HEK293T (cell line): ENCODE measurements at regions not wholly inside any gene's neighbourhood (a gene's known extent, or its start where the extent isn't known, plus 50 kb on each side); places are given as distances from the start of the nearest gene placed in this dataset.
A peak's percentile ranks its signal among the peaks of the same experiment; 100 is the strongest.

ENCODE experiments used
- CTCF ChIA-PET: fragments of 350-600 bp; formaldehyde crosslinking; extraction: SDS; loops from one replicate; lab custom pipeline; 2021; ENCODE audit warnings: antibody characterized with exemption, inconsistent platforms; lab: Yijun Ruan, JAX
- POLR2A ChIA-PET: fragments of 350-600 bp; formaldehyde crosslinking; extraction: SDS; loops from one replicate; lab custom pipeline; 2020; ENCODE audit warnings: antibody characterized with exemption, inconsistent platforms; lab: Yijun Ruan, JAX
- DNase-seq: peaks from one replicate; pipeline ENCODE4 v3.0.0; 2012; ENCODE audit warnings: mixed read lengths; ENCODE audit errors: extremely low spot score
- ARNT ChIP-seq: fragments of 450-650 bp; IDR thresholded peaks from 2 replicates; pipeline ENCODE4 v1.6.1; 2017; ENCODE audit warnings: mild to moderate bottlenecking
- BHLHE40 ChIP-seq: fragments of 450-650 bp; IDR thresholded peaks from 2 replicates; pipeline ENCODE4 v1.6.1; 2016; ENCODE audit warnings: mild to moderate bottlenecking, moderate library complexity, borderline replicate concordance
- CTBP1 ChIP-seq: fragments of 450-650 bp; IDR thresholded peaks from 2 replicates; pipeline ENCODE4 v1.6.1; 2016; ENCODE audit warnings: borderline replicate concordance
- ELF4 ChIP-seq: fragments of 450-650 bp; IDR thresholded peaks from 2 replicates; pipeline ENCODE4 v1.6.1; 2017; ENCODE audit warnings: antibody characterized with exemption
- FOXA1 ChIP-seq: fragments of 450-650 bp; IDR thresholded peaks from 2 replicates; pipeline ENCODE4 v1.6.1; 2016; ENCODE audit warnings: mild to moderate bottlenecking
- FOXK2 ChIP-seq: fragments of 450-650 bp; IDR thresholded peaks from 2 replicates; pipeline ENCODE4 v1.6.1; 2016; ENCODE audit warnings: mild to moderate bottlenecking
- FOXM1 ChIP-seq: fragments of 450-650 bp; IDR thresholded peaks from 2 replicates; pipeline ENCODE4 v1.6.1; 2017; ENCODE audit warnings: mild to moderate bottlenecking, borderline replicate concordance
- HDGF ChIP-seq: fragments of 450-650 bp; IDR thresholded peaks from 2 replicates; pipeline ENCODE4 v1.6.1; 2017; ENCODE audit warnings: antibody characterized with exemption, borderline replicate concordance
- L3MBTL2 ChIP-seq: fragments of 450-650 bp; conservative IDR thresholded peaks from 2 replicates; pipeline ENCODE4 v1.6.1; 2016; ENCODE audit warnings: mild to moderate bottlenecking
- LEF1 ChIP-seq: fragments of 450-650 bp; IDR thresholded peaks from 2 replicates; pipeline ENCODE4 v1.6.1; 2017; ENCODE audit warnings: mild to moderate bottlenecking, borderline replicate concordance
- NFRKB ChIP-seq: fragments of 450-650 bp; IDR thresholded peaks from 2 replicates; pipeline ENCODE4 v1.6.1; 2016; ENCODE audit warnings: mild to moderate bottlenecking, moderate library complexity
- SP1 ChIP-seq: fragments of 450-650 bp; IDR thresholded peaks from 2 replicates; pipeline ENCODE4 v1.6.1; 2017
- SUZ12 ChIP-seq: fragments of 450-650 bp; IDR thresholded peaks from 2 replicates; pipeline ENCODE4 v1.6.1; 2016; ENCODE audit warnings: mild to moderate bottlenecking
- TARDBP ChIP-seq: fragments of 450-650 bp; IDR thresholded peaks from 2 replicates; pipeline ENCODE4 v1.6.1; 2016
- ZNF384 ChIP-seq: fragments of 450-650 bp; IDR thresholded peaks from 2 replicates; pipeline ENCODE4 v1.6.1; 2016
- TF ChIP-seq, protein P1 (sequence below): fragments of 450-650 bp; IDR thresholded peaks from 2 replicates; pipeline ENCODE4 v1.6.1; 2016

DNA sequence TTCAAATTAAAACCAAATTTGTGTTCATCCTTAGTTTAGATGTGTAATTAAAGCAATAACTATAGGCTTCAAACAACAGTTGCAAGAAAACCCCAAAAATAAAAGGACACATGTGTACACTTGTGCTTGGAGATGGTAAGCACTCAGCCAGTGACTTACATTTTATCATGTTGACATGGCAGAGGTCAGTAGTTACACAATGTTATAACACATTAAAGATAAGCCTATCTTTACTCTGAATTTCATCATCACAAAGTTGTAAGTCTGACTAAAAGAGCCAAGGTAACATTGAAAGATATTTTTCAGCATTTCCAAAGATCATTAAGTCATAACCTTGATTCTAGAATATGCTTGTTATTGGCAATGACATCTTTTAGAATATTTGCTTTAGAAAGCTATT is 98.5 kb upstream of the PNPLA4 start:
- ChIA-PET CTCF (no interaction called here), POLR2A (no interaction called here)
- TF ChIP-seq SUZ12 (no peak), LEF1 (no peak), L3MBTL2 (no peak), TARDBP (no peak), BHLHE40 (no peak), CTBP1 (no peak), SP1 (no peak)
- TF ChIP-seq, protein P1, sequence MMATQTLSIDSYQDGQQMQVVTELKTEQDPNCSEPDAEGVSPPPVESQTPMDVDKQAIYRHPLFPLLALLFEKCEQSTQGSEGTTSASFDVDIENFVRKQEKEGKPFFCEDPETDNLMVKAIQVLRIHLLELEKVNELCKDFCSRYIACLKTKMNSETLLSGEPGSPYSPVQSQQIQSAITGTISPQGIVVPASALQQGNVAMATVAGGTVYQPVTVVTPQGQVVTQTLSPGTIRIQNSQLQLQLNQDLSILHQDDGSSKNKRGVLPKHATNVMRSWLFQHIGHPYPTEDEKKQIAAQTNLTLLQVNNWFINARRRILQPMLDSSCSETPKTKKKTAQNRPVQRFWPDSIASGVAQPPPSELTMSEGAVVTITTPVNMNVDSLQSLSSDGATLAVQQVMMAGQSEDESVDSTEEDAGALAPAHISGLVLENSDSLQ = no peak
- no peak for DNase-seq

DNA sequence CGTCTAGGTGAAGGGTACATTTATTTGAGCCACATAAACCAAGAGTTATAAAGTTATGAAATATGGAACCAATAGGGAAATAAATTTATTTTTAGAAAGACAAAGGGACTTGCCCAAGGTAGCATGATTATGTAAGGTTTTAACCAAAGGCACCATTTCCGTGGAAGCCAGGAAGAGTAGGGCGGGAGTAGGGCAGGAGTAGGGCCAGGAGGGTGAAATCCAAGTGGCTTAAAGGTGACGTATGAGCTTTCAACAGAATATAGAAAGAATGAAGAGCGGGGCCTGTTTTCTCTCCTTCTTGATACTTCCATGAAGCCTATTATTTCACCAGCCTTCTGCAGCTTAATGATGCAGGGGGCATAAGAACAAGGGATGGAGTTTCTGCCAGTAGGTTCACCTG is 91.7 kb upstream of the PNPLA4 start:
- TF ChIP-seq ARNT (no peak), SP1 (no peak), L3MBTL2 (no peak), LEF1 (no peak), SUZ12 (no peak), ZNF384 (no peak), HDGF (no peak), TARDBP (no peak), BHLHE40 (no peak), FOXA1 (no peak), NFRKB (no peak), ELF4 (no peak), CTBP1 (no peak), FOXM1 (no peak), FOXK2 (no peak)
- TF ChIP-seq, protein P1 = no peak
- ChIA-PET POLR2A (no interaction called here), CTCF (no interaction called here)
- no peak for DNase-seq

DNA sequence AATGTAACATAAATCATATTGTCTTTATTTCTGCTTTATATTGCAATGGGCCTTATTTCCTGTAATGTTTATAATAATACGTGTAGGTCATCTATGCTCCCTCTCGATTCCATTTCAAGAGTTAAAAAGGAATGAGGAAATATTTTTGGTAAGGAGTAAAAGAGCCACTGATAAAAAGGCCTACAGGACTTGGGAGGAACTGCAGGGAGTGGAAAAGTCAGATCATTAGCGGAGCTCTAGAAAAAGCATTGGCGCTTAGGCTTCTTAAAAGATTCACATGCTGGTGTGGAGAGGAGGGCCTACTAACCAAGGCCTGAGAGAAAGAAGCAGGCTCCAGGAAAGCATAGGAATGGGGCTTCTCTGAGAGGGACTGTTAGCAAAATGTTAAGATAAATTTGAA is 82.9 kb upstream of the PNPLA4 start:
- DNase-seq = peak; percentile 6
- POLR2A ChIA-PET = no interaction called here
- CTCF ChIA-PET = no interaction called here
- no peak for TF ChIP-seq ELF4
- no peak for TF ChIP-seq FOXM1
- TF ChIP-seq FOXA1 = no peak
- TF ChIP-seq HDGF = no peak

DNA sequence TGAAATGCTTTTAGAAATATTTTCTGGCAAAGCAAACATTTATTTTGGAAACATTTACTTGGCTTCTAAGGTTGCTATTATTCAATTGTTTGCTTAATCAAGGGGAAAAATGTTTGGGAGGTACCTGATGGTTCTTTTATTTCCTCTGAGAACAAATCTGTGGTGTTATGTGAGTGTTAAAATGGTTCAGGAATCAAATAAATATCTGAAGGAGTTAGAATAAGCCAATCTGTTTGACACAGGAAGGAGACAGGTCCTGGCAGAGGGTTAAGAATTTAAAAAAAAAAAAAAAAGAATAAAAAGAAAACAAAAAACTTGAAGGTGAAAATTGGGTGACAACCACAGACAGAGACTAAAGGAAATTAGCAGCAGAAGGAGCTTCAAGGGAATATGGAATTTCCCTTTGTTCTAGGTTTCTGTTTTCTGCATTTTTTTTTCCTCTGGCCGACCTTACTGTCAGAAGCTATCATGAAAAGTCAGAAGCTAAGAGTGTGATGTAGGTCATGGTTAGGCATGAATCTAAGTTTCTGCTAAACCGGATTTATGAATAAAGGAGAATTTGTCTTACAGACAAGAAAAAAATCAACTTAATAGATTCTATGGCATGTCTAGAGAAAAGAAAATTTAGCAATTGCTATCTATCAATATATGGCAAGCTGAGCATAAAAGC is 78.6 kb upstream of the PNPLA4 start:
- ChIA-PET CTCF (no interaction called here), POLR2A (no interaction called here)
- TF ChIP-seq FOXA1 (no peak), NFRKB (no peak), ZNF384 (no peak), SUZ12 (no peak), FOXK2 (no peak), FOXM1 (no peak), LEF1 (no peak), ELF4 (no peak), TARDBP (no peak), L3MBTL2 (no peak), BHLHE40 (no peak), HDGF (no peak), CTBP1 (no peak), ARNT (no peak), SP1 (no peak)
- TF ChIP-seq, protein P1 = no peak
- no peak for DNase-seq

DNA sequence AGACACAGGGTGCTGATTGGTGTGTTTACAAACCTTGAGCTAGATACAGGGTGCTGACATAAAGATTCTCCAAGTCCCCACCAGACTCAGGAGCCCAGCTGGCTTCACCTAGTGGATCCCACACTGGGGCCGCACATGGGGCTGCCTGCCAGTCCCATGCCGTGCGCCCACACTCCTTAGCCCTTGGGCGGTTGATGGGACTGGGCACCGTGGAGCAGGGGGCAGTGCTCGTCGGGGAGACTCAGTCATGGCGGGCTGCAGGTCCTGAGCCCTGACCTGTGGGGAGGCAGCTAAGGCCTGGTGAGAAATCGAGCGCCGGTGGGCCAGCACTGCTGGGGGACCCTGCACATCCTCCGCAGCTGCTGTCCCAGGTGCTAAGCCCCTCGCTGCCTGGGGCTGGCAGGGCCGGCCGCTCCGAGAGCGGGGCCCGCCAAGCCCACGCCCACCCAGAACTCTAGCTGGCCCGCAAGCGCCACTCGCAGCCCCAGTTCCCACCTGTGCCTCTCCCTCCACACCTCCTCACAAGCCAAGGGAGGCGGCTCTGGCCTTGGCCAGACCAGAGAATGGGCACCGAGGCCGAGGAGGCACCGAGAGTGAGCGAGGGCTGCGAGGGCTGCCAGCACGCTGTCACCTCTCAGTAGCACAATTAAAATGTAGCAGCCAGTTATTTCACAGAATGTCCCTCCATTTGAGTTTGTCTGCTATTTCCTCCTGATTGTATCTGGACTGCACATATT is 76.1 kb upstream of the PNPLA4 start:
- CTCF ChIA-PET = no interaction called here
- TF ChIP-seq NFRKB = no peak
- TF ChIP-seq, protein P1 = no peak
- no peak for TF ChIP-seq FOXK2
- TF ChIP-seq SP1 = no peak
- TF ChIP-seq SUZ12 = no peak
- DNase-seq = no peak
- POLR2A ChIA-PET = no interaction called here

DNA sequence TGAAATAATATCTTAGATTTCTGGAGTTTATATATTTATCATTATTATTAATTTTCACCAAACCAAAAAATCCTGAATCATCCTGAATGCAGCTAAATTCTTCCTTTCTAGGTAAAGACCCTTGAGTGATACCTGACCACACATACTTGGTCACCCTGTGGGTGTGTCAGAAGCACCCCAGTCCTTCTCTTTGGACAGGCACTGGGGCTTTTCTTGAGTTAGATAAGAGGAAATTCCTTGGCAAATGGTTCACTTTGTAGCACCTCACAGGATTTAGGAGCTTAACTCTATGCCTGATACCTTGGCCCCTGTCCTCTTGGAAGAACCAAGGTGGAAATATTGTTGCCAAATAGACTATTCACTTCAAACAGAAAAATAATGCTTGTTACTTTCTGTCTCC is 69.6 kb upstream of the PNPLA4 start:
- ChIA-PET POLR2A (no interaction called here), CTCF (interaction anchor here (0.8 kb wide), 1 partner anchor 742 kb away, joined by 3 read pairs; no protein-coding TSS in a partner anchor)
- DNase-seq = no peak
- TF ChIP-seq ARNT (no peak), FOXM1 (no peak), NFRKB (no peak), LEF1 (no peak), TARDBP (no peak), CTBP1 (no peak)
- TF ChIP-seq, protein P1 = no peak
